DND-41 (cell line): ENCODE measurements at regions not wholly inside any gene's neighbourhood (a gene's known extent, or its start where the extent isn't known, plus 50 kb on each side); places are given as distances from the start of the nearest gene placed in this dataset.

ENCODE experiments used
- ATAC-seq: fragments of 200-7000 bp; cut with Tn5 transposase; 3 replicates; pipeline ENCODE4 v1.9.1; 2021; ENCODE audit warnings: low read depth; ENCODE audit not compliant: insufficient read depth
- DNase-seq: peaks from one replicate; pipeline ENCODE4 v3.0.0-alpha.2; 2020
- H2AFZ ChIP-seq: 2 replicates; pipeline ENCODE4 v1.6.0; 2012; ENCODE audit warnings: low read depth, low read length
- H3K27ac ChIP-seq: 2 replicates; pipeline ENCODE4 v1.5.1; 2012; ENCODE audit warnings: low read length, inconsistent platforms
- H3K27me3 ChIP-seq: fragments of 200-600 bp; sonication (generic); 2 replicates; pipeline ENCODE4 v1.6.0; 2012; ENCODE audit warnings: low read length, mild to moderate bottlenecking, inconsistent platforms; ENCODE audit not compliant: insufficient read depth, poor library complexity
- H3K36me3 ChIP-seq: 2 replicates; pipeline ENCODE4 v1.5.1; 2012; ENCODE audit warnings: low read length, inconsistent platforms; ENCODE audit not compliant: insufficient read depth
- H3K4me1 ChIP-seq: 2 replicates; pipeline ENCODE4 v1.5.1; 2012; ENCODE audit warnings: mild to moderate bottlenecking, low read length; ENCODE audit not compliant: insufficient read depth
- H3K4me2 ChIP-seq: 2 replicates; pipeline ENCODE4 v1.6.0; 2012; ENCODE audit warnings: mild to moderate bottlenecking, moderate library complexity, low read length, inconsistent platforms; ENCODE audit not compliant: insufficient read depth
- H3K4me3 ChIP-seq, 2 experiments: fragments of 200-600 bp in 1 of 2; shearing (Covaris generic) in 1 of 2; 2 replicates each; pipeline ENCODE4 v1.5.1; 2012 to 2016; ENCODE audit warnings: inconsistent platforms in 2 of 2, low read length in 2 of 2, mild to moderate bottlenecking in 2 of 2, low read depth in 1 of 2, moderate library complexity in 1 of 2
- H3K79me2 ChIP-seq: 2 replicates; pipeline ENCODE4 v1.6.0; 2012; ENCODE audit warnings: low read length, inconsistent platforms; ENCODE audit not compliant: insufficient read depth
- H3K9ac ChIP-seq: 2 replicates; pipeline ENCODE4 v1.6.0; 2012; ENCODE audit warnings: low read depth, mild to moderate bottlenecking, inconsistent platforms, low read length, moderate library complexity
- H3K9me3 ChIP-seq: 2 replicates; pipeline ENCODE4 v1.5.1; 2012; ENCODE audit warnings: low read length, moderate library complexity, mild to moderate bottlenecking, inconsistent platforms; ENCODE audit not compliant: insufficient read depth, severe bottlenecking
- H4K20me1 ChIP-seq: 2 replicates; pipeline ENCODE4 v1.6.0; 2012; ENCODE audit warnings: low read length; ENCODE audit not compliant: insufficient read depth
- CTCF ChIP-seq: IDR thresholded peaks from 2 replicates; pipeline ENCODE4 v1.5.1; 2012; ENCODE audit warnings: borderline replicate concordance, low read length, moderate library complexity, mild to moderate bottlenecking; ENCODE audit not compliant: poor library complexity, severe bottlenecking; ENCODE audit errors: extremely low read depth
- EZH2 ChIP-seq: IDR thresholded peaks from 3 replicates; pipeline ENCODE4 v1.6.1; 2012; ENCODE audit warnings: borderline replicate concordance, low read depth, mild to moderate bottlenecking, moderate library complexity, low read length, inconsistent platforms; ENCODE audit not compliant: severe bottlenecking

GRCh38 chr16:55030944-55031343 lies 100.3 kb downstream of the IRX5 start:
- Histone ChIP-seq H3K4me2 (no peak overlapping the region), H3K9ac (no peak overlapping the region), H3K27ac (no peak overlapping the region), H4K20me1 (no peaks in the 10 kb centered on the region), H3K79me2 (no peaks in the 10 kb centered on the region), H2AFZ (no peak overlapping the region), H3K4me3 (no peak overlapping the region), H3K27me3 (no peaks in the 10 kb centered on the region), H3K36me3 (no peaks in the 10 kb centered on the region), H3K4me1 (no peaks in the 10 kb centered on the region), H3K9me3 (no peaks in the 10 kb centered on the region)
- TF ChIP-seq CTCF: no peak
- TF ChIP-seq EZH2: no peak
- no peak for ATAC-seq
- no peak for DNase-seq

GRCh38 chr16:55031481-55031880 lies 100.8 kb downstream of the IRX5 start:
- DNase-seq (no peak), ATAC-seq (no peak)
- TF ChIP-seq CTCF: no peak
- no peak for TF ChIP-seq EZH2
- H3K9me3 ChIP-seq: no peaks in the 10 kb centered on the region
- no peaks in the 10 kb centered on the region for H3K27me3 ChIP-seq
- H3K4me3 ChIP-seq: no peak overlapping the region
- H4K20me1 ChIP-seq: no peaks in the 10 kb centered on the region
- H3K36me3 ChIP-seq: no peaks in the 10 kb centered on the region
- no peak overlapping the region for H3K4me2 ChIP-seq
- H3K4me1 ChIP-seq: no peaks in the 10 kb centered on the region
- H2AFZ ChIP-seq: no peak overlapping the region
- no peaks in the 10 kb centered on the region for H3K79me2 ChIP-seq
- H3K9ac ChIP-seq: no peak overlapping the region
- no peak overlapping the region for H3K27ac ChIP-seq

- Histone ChIP-seq H3K27ac (no peak overlapping the region), H3K9ac (no peak overlapping the region), H3K36me3 (no peaks in the 10 kb centered on the region), H3K9me3 (no peaks in the 10 kb centered on the region), H3K27me3 (no peaks in the 10 kb centered on the region), H3K4me3 (no peak overlapping the region), H2AFZ (no peak overlapping the region), H4K20me1 (no peaks in the 10 kb centered on the region), H3K79me2 (no peaks in the 10 kb centered on the region), H3K4me1 (no peaks in the 10 kb centered on the region), H3K4me2 (no peak overlapping the region)
- TF ChIP-seq EZH2 (no peak), CTCF (no peak)
- no peak for DNase-seq
- ATAC-seq: no peak
Observed at GRCh38 chr16:55033225-55034156, 102.8 kb downstream of the IRX5 start.
